Lung (tissue), 11 donors: ENCODE measurements at regions not wholly inside any gene's neighbourhood (a gene's known extent, or its start where the extent isn't known, plus 50 kb on each side); places are given as distances from the start of the nearest gene placed in this dataset.
A peak's percentile ranks its signal among the peaks of the same experiment; 100 is the strongest.

Experiments
- ATAC-seq: fragments of 200-7000 bp; cut with Tn5 transposase; one replicate; pipeline ENCODE4 v1.9.1; 2020; ENCODE audit warnings: moderate number of reproducible peaks; ENCODE audit not compliant: insufficient read depth, low FRiP score
- DNase-seq, 3 donors: peaks; one replicate each; pipeline ENCODE4 v3.0.0-alpha.2; 2013 to 2017
- H3K27ac ChIP-seq, 2 donors: one replicate each; pipeline ENCODE4 v1.5.1; 2013; ENCODE audit warnings: mild to moderate bottlenecking in 2 of 2, moderate library complexity in 2 of 2, control low read depth in 1 of 2, inconsistent platforms in 1 of 2, low read depth in 1 of 2, low read length in 1 of 2
- H3K27me3 ChIP-seq, 3 donors: one replicate each; pipeline ENCODE4 v1.5.1; 2013; ENCODE audit warnings: low read length in 2 of 3; ENCODE audit not compliant: control insufficient read depth in 3 of 3, insufficient read depth in 3 of 3
- H3K36me3 ChIP-seq, 4 donors: one replicate each; pipeline ENCODE4 v1.5.1; 2013; ENCODE audit warnings: low read length in 4 of 4, mild to moderate bottlenecking in 1 of 4, moderate library complexity in 1 of 4; ENCODE audit not compliant: control insufficient read depth in 4 of 4, insufficient read depth in 4 of 4
- H3K4me1 ChIP-seq, 5 donors: one replicate each; pipeline ENCODE4 v1.5.1; 2013; ENCODE audit warnings: low read length in 5 of 5, mild to moderate bottlenecking in 2 of 5, moderate library complexity in 1 of 5; ENCODE audit not compliant: control insufficient read depth in 5 of 5, insufficient read depth in 5 of 5
- H3K4me3 ChIP-seq: one replicate; pipeline ENCODE4 v1.5.1; 2013; ENCODE audit warnings: mild to moderate bottlenecking, control low read depth, moderate library complexity
- H3K9ac ChIP-seq, 2 donors: one replicate each; pipeline ENCODE4 v1.5.1; 2013; ENCODE audit warnings: low read length in 2 of 2, control low read depth in 1 of 2; ENCODE audit not compliant: insufficient read depth in 1 of 2
- H3K9me3 ChIP-seq, 4 donors: one replicate each; pipeline ENCODE4 v1.5.1; 2013; ENCODE audit warnings: low read length in 3 of 4, mild to moderate bottlenecking in 1 of 4, moderate library complexity in 1 of 4; ENCODE audit not compliant: control insufficient read depth in 4 of 4, insufficient read depth in 3 of 4
- WGBS, 2 donors: extraction: QIAGEN DNeasy Blood & Tissue Kit; methylation state at CpG; one replicate each; pipeline ENCODE4 v1.1.7; 2013; 5-methylcytosine and 5-hydroxymethylcytosine counted together
- TF ChIP-seq, protein P1 (sequence below): IDR thresholded peaks from 2 replicates; pipeline ENCODE4 v1.5.1; 2012; ENCODE audit warnings: mild to moderate bottlenecking; ENCODE audit errors: control extremely low read depth, extremely low read depth
- donor health status: control.
- donor health status: control.
- donor health status: Bipolar disorder and iron deficiency.
- donor health status: healthy.
- donor health status: DM: yes; HTN: yes; CAD: no.

DNA sequence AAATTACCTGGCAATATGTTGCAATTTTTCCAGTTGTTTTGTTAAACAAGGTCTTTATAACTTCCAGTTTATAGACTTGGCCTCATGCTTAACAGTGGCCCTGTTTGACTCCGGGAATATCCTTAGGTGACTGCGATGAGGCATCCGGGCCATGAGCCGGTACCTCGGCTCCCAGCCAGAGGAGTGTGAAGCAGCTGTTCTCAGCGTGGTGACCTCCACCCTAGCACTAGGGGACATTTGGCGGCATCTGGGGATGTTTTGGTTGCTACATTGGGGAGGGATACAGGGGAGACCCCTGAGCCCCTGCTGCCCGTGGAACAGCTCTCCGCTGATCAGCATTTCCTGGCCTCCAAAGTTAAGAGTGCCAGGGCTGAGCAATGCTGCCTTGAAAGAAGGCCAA, 533.4 kb downstream of the IRX1 start:
- Histone ChIP-seq H3K9me3 (peaks cover 0 to 4% (median under 1%) of the 10 kb centered on the region in 4 donors), H3K27ac (no peak overlapping the region), H3K9ac (no peak overlapping the region), H3K36me3 (no peaks in the 10 kb centered on the region), H3K4me1 (no peaks in the 10 kb centered on the region), H3K27me3 (no peaks in the 10 kb centered on the region), H3K4me3 (no peak overlapping the region)
- TF ChIP-seq, protein P1, sequence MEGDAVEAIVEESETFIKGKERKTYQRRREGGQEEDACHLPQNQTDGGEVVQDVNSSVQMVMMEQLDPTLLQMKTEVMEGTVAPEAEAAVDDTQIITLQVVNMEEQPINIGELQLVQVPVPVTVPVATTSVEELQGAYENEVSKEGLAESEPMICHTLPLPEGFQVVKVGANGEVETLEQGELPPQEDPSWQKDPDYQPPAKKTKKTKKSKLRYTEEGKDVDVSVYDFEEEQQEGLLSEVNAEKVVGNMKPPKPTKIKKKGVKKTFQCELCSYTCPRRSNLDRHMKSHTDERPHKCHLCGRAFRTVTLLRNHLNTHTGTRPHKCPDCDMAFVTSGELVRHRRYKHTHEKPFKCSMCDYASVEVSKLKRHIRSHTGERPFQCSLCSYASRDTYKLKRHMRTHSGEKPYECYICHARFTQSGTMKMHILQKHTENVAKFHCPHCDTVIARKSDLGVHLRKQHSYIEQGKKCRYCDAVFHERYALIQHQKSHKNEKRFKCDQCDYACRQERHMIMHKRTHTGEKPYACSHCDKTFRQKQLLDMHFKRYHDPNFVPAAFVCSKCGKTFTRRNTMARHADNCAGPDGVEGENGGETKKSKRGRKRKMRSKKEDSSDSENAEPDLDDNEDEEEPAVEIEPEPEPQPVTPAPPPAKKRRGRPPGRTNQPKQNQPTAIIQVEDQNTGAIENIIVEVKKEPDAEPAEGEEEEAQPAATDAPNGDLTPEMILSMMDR = no peak
- DNase-seq (no peak), ATAC-seq (no peak)
- WGBS, 2 donors = 93 to 94% methylated on average over 9 of the region's 9 CpGs

DNA sequence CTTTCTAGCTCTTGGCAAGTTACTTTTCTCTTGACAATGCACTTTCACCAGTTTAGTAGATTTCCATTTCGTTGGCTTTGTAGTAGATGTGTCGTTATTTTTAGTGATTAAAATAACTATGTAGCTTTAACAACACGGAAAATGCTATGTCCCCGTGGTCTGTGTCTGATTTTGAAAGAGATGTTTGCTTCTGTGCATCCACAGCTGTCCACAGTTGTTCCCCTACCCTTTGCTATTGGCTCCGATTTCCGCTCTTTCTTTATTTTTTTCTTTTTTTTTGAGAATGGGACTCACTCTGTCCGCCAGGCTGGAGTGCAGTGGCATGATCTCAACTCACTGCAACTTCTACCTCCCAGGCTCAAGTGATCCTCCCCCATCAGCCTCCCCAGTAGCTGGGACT, 533.9 kb downstream of the IRX1 start:
- DNase-seq (no peak), ATAC-seq (no peak)
- no peak overlapping the region for H3K27ac ChIP-seq
- H3K9me3 ChIP-seq = peaks cover 0 to 4% (median under 1%) of the 10 kb centered on the region in 4 donors
- H3K4me1 ChIP-seq = no peaks in the 10 kb centered on the region
- TF ChIP-seq, protein P1 = no peak
- H3K27me3 ChIP-seq = no peaks in the 10 kb centered on the region
- no peak overlapping the region for H3K9ac ChIP-seq
- WGBS, 2 donors = 81 to 88% methylated on average over 7 of the region's 7 CpGs
- no peaks in the 10 kb centered on the region for H3K36me3 ChIP-seq
- no peak overlapping the region for H3K4me3 ChIP-seq

DNA sequence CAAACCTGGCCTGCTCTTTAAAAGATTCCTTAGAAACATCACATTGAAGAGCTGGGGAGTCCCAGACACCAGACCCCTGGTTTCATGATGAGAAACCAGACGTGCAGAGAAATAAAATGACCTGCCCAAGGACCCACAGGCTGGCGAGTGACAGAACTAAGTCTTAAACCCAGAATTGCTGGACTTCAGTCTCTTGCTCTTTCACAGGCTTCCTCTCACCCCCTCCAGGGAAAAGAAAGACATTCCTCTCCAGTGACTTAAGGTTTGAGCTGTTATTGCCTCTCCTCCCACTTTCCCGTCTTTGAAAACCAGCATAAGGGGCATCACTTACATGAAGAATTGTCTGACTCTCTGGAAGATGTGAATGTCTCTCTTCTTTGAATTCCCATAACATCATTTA, 535.2 kb downstream of the IRX1 start:
- TF ChIP-seq, protein P1 = no peak
- DNase-seq (no peak), ATAC-seq (no peak)
- no peak overlapping the region for H3K4me3 ChIP-seq
- no peaks in the 10 kb centered on the region for H3K4me1 ChIP-seq
- H3K27me3 ChIP-seq = no peaks in the 10 kb centered on the region
- H3K9ac ChIP-seq = no peak overlapping the region
- 80 to 81% methylated on average over 3 of the region's 3 CpGs for WGBS, 2 donors
- H3K27ac ChIP-seq = no peak overlapping the region
- peaks cover 0 to 4% (median under 1%) of the 10 kb centered on the region in 4 donors for H3K9me3 ChIP-seq
- no peaks in the 10 kb centered on the region for H3K36me3 ChIP-seq

DNA sequence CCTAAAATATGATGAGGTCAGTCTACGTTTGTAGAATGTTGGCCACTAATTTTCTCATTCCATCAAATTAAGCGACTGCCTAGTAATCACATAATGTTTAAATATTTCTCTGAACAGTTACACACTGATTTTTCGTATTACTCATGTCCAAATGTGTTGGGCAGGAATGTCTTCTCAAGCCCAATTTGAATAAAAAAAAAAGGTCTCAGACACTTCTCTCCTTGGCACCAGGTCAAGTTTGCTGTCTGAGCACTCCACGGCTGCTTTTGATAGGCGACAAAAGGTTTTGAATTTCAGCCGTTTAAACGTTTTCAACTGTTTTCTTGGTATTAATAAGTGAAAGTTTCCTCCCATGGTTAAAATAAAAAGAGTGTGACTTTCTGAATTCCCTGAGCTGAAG, 542.1 kb downstream of the IRX1 start:
- Histone ChIP-seq H3K27me3 (no peaks in the 10 kb centered on the region), H3K4me3 (no peak overlapping the region), H3K36me3 (no peaks in the 10 kb centered on the region), H3K9ac (no peak overlapping the region), H3K4me1 (no peaks in the 10 kb centered on the region), H3K9me3 (peaks cover 0 to 1% (median 0%) of the 10 kb centered on the region in 4 donors), H3K27ac (no peak overlapping the region)
- TF ChIP-seq, protein P1 = no peak
- ATAC-seq (no peak), DNase-seq (peak; percentile 23 to 75 (median 32))
- 53 to 71% methylated on average over 7 of the region's 7 CpGs for WGBS, 2 donors
